ENCODE measurements at regions not wholly inside any gene's neighbourhood (a gene's known extent, or its start where the extent isn't known, plus 50 kb on each side); places are given as distances from the start of the nearest gene placed in this dataset.
"Not testable (repeated sequence)": the region's sequence is repeated elsewhere in the genome, so short reads cannot be mapped to it uniquely, and the experiment has no call there.

- no peak for TF ChIP-seq ZNF274 (IDR thresholded peaks at IDR 0.05; ENCODE audit: low read depth, low read length)
- H3K4me3 ChIP-seq (ENCODE audit: low read length), result no peak overlapping the region
These were observed 163.6 kb downstream of the SPRY2 start for GRCh38 chr13:80177327-80177726.

DNA sequence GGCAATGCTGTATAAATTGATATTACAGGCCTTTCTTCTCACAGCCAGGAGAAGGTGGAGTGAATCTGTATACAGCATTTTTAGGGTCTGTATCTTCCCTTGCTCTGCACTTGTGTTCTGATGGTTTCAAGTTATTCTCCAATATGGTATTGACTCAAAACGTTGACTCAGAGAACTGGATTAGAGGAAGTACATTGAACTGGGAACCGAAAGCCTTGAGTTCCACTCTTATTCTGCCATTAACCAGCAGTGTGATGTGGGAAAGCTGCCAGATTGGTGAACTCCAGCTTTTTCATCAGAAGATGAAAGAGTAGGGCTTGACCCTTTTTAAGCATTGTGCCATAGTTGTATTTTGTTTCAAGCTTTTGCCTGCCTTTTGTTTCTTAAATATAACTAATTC, 167.7 kb downstream of the SPRY2 start:
- H3K4me3 ChIP-seq (ENCODE audit: low read length), result no peak overlapping the region

GRCh38 chr13:80171096-80171495, 169.8 kb downstream of the SPRY2 start:
- TF ChIP-seq ZNF274 (IDR thresholded peaks at IDR 0.05; ENCODE audit: low read depth, low read length), result no peak
- no peak overlapping the region for H3K4me3 ChIP-seq (ENCODE audit: low read length)

More for the DNA sequence above, 167.7 kb downstream of the SPRY2 start:
- TF ChIP-seq ZNF274 (IDR thresholded peaks at IDR 0.05; ENCODE audit: low read depth, low read length), result no peak

DNA sequence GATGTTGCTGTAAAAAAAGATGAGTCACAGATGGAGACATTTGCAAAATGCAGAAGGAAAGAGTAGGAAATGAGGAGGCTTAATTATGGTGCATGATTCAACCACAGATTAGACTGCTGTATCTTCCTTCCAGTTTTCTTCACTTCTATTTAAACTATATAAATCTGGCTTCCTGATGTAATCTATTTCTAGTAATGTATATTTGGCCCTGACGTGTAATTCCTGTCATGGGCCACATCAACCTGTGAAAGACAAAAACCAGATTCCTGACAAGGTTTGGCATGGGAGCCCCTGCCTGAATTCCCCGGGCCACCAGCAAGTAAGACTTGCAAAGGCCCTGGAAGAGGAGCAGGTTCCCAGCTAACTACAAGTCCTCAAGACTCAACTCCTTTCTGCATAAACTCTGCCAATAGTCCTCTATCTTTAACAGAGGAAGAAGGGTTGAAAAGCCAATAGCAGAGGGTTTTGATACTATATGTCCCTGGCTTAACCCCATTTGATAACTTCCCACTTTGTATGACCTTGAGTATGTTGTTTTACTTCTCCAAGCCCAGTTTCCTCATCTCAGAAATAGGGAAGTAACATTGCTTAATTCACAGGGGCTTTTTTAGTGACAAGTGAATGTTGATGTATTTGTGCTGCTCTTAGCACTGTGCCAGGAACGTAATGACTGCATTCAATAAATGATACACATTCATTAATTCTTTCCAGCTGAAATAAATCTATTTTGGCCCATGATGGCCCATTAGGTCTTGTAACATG, 172.7 kb downstream of the SPRY2 start:
- no peak for TF ChIP-seq ZNF274 (IDR thresholded peaks at IDR 0.05; ENCODE audit: low read depth, low read length)
- no peak overlapping the region for H3K4me3 ChIP-seq (ENCODE audit: low read length)

DNA sequence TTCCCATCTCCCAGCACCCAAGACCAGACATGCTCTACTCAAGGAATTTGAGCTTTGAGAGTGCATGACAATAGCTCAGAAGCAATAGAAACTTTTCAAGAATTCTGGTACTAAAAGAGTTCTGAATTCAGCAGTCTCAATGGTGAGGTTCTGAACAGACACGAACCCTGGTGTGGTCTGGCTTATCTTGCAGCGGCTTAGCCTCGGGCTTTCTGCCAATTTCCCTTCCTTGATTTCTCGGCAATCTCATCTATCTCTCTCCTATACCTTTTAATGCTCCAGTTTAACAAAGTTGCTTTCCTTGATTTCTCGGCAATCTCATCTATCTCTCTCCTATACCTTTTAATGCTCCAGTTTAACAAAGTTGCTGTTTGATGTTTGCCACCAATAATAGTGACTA, 174.6 kb downstream of the SPRY2 start:
- TF ChIP-seq ZNF274 (IDR thresholded peaks at IDR 0.05; ENCODE audit: low read depth, low read length), result no peak
- H3K4me3 ChIP-seq (ENCODE audit: low read length), result no peak overlapping the region

- no peak overlapping the region for H3K4me3 ChIP-seq (ENCODE audit: low read length)
- TF ChIP-seq ZNF274 (IDR thresholded peaks at IDR 0.05; ENCODE audit: low read depth, low read length), result no peak
These were observed 176.5 kb downstream of the SPRY2 start for GRCh38 chr13:80164462-80164861.

- no peak for TF ChIP-seq ZNF274 (IDR thresholded peaks at IDR 0.05; ENCODE audit: low read depth, low read length)
- H3K4me3 ChIP-seq (ENCODE audit: low read length), result no peak overlapping the region
These were observed 179.0 kb downstream of the SPRY2 start for GRCh38 chr13:80161896-80162295.

DNA sequence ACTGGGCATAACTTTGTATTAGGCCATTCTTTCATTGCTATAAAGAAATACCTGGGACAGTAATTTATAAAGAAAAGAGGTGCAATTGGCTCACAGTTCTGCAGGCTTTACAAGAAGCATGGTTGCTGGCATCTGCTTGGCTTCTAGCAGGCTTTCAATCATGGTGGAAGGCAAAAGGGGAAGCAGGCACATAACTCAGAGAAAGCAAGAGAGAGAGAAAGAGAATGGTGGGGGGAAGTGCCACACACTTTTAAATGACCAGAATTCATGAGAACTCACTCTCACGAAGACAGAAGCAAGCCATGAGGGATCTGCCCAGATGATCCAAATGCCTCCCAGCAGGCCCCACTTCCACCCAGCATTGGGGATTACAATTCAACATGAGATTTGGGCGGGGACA, 179.7 kb downstream of the SPRY2 start:
- no peak for TF ChIP-seq ZNF274 (IDR thresholded peaks at IDR 0.05; ENCODE audit: low read depth, low read length)
- no peak overlapping the region for H3K4me3 ChIP-seq (ENCODE audit: low read length)

- no peak for TF ChIP-seq ZNF274 (IDR thresholded peaks at IDR 0.05; ENCODE audit: low read depth, low read length)
These were observed 180.8 kb downstream of the SPRY2 start for GRCh38 chr13:80160110-80160509.

GRCh38 chr13:80157261-80157932, 183.5 kb downstream of the SPRY2 start:
- TF ChIP-seq ZNF274 (IDR thresholded peaks at IDR 0.05; ENCODE audit: low read depth, low read length), result no peak
- H3K4me3 ChIP-seq (ENCODE audit: low read length), result no peak overlapping the region

More at GRCh38 chr13:80160110-80160509, 180.8 kb downstream of the SPRY2 start:
- no peak overlapping the region for H3K4me3 ChIP-seq (ENCODE audit: low read length)

GRCh38 chr13:80152142-80152541, 188.8 kb downstream of the SPRY2 start:
- H3K4me3 ChIP-seq (ENCODE audit: low read length), result not testable (repeated sequence)

DNA sequence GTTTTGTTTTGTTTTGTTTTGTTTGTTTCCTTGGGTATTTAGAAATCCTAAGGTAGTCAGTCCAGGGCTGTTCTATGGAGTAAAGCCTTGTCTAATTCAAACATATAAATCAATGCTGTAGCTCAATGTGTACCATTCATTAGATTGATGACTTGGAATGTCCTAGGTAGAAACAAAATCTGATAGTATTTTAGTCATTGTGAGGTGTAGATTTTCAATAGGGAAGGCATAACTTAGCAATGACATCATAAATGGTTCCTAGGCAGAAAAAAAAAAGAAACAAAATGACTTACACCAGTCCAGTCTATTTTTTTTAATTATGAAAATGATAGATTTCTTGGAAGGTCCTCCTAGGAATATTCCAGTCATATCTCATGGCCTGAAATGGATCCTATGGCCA, 189.9 kb downstream of the SPRY2 start:
- no peak overlapping the region for H3K4me3 ChIP-seq (ENCODE audit: low read length)
- no peak for TF ChIP-seq ZNF274 (IDR thresholded peaks at IDR 0.05; ENCODE audit: low read depth, low read length)

DNA sequence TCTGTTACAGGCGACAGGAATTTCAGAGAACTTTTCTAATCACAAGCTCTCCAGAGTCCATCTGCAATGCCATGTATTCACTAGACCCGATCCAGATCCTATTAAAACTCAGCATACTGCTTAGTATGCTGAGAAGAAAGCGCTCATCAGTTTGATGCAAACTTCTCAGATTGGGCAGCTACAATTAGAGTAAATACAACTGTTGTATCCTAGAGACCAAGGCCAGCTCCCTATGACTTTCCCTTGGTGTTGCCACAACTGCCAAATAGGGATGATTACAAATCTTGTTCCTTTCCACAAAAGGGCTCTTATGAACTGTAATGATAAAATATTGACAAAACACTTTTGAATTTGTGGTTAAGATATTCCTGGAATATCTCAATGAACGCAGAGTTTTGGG, 191.2 kb downstream of the SPRY2 start:
- no peak for TF ChIP-seq ZNF274 (IDR thresholded peaks at IDR 0.05; ENCODE audit: low read depth, low read length)
- H3K4me3 ChIP-seq (ENCODE audit: low read length), result no peak overlapping the region

- TF ChIP-seq ZNF274 (IDR thresholded peaks at IDR 0.05; ENCODE audit: low read depth, low read length), result no peak
- H3K4me3 ChIP-seq (ENCODE audit: low read length), result no peak overlapping the region
These were observed 195.7 kb downstream of the SPRY2 start for GRCh38 chr13:80145171-80145690.

GRCh38 chr13:80144493-80144892, 196.4 kb downstream of the SPRY2 start:
- no peak overlapping the region for H3K4me3 ChIP-seq (ENCODE audit: low read length)
- no peak for TF ChIP-seq ZNF274 (IDR thresholded peaks at IDR 0.05; ENCODE audit: low read depth, low read length)

Data from GM08714 (cell line).